GF-D8 (cell line): ENCODE measurements at regions not wholly inside any gene's neighbourhood (a gene's known extent, or its start where the extent isn't known, plus 50 kb on each side); places are given as distances from the start of the nearest gene placed in this dataset.
"Not testable (repeated sequence)": the region's sequence is repeated elsewhere in the genome, so short reads cannot be mapped to it uniquely, and the experiment has no call there.

Experiments used
- DNase-seq: peaks from one replicate; lab custom pipeline; 2025; lab: John Stamatoyannopoulos, UW

DNA sequence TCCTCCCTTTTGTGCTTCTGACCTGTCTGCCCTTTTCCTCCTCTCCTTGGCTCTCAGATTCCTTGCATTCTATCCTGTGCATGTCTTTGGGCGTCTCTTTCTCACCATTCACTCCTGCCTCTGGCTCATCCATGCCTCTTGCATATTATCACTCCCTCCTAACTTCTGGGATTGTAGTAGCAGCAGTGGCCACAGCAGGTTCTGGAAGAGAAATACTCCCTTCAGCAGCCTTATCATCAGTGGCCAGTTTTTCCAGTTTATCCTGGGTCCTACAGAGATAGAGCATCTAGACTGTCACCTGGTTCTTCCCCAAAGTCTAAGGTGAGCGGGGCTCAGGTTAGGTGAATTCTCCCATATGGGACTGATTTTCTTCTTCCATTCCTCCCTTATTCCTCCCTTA lies 354.0 kb upstream of the CCL2 start:
- DNase-seq = no peak

DNA sequence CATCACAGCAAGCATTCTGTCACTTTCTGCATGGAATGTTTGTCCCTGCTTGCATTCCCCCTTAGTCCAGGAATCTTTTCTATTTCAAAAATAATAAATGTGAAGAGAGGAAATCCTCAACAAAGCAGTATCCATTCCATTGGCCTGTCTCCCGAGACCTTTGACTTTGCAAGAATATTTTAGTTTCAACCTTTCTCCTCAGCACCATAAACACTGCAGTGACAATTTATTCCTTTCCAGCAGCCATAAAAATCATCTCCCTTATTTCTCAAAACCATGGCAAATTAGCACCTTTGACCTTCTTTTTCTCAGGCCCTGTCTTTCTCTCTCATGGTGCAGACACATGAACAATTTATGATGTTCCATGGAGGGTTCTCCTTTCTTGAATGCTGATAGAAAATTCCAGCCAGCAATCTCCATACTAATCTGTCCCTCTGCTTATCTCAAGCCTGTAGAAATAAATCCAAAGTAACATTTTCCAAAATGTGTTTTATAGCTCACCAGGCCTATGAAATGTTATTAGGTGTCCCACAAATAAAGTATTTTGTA lies 352.1 kb upstream of the CCL2 start:
- DNase-seq = no peak

GRCh38 chr17:33904476-33904875 lies 350.6 kb upstream of the CCL2 start:
- no peak for DNase-seq

DNA sequence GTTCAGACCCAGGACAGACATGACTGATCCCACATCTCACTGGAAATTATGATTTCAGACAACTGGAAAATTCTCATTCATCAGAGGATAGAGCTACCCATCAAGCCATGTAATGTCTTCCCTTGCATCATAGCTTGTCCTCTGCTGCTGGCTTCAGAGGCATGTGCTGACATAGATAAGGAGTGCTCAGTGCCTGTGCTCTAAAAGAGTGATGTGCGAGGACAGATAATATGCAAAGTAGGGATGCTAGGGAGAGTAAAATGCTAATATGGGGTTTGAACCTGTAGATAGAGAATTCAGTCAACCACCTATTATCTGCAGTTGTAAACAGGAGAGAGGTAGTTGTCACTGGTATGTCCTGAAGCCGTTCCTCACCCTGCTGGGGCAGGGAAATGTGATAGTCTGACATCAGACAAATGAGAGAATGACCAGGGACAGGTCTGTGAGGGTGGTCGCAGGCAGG lies 349.7 kb upstream of the CCL2 start:
- no peak for DNase-seq

DNA sequence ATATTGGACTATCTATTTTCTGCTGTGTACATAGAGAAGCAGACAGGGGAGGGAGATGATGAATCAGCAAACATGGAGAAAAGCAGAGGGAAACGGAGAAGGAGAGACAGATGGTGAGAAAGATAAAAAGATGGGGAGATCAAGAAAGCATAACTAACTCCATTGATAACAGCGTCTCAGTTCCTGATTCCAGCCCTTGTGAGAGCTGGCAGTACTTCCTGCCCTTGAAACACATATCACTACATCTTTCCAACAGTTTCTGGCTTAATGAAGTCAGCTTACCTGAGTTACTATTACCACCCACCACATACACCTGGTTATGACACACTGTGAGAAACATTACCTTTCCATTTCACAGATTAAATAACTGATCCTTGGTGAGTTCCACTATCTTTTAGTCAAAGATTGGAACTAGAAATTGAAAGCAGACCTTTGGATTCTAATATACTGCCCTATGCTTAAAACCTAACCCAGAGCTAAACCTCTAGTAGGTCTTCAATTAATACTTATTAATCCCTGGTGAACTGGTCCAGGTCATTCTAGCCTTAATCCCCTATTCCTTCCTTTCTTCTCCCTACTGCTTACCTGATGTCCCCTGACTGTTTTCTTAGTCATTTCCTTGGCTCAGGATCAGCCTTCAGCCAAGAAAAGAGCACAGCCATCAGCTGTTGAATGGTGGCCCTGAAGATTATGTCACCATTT lies 346.6 kb upstream of the CCL2 start:
- DNase-seq = no peak

- DNase-seq = no peak
Measured at GRCh38 chr17:33910200-33910857, 344.8 kb upstream of the CCL2 start.

DNA sequence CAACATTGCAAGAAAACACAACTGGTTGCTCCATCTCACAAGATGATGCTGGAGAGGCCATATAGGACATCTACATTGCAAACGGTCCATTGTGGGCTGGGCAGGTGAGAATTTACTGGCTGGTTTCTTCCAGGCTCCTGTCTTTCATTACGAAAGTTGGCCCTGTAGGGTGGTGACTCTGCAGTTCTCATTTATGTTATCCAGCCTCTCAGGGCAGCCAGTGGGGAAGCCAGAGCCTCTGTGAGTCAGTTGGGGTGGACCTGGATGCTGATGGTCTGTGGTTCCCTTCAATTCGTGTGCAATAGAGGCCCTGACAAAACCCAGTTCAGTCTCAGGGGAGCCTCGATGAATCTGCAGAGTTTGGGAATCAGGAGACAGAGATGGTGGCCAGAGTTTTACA lies 341.0 kb upstream of the CCL2 start:
- DNase-seq = no peak

DNA sequence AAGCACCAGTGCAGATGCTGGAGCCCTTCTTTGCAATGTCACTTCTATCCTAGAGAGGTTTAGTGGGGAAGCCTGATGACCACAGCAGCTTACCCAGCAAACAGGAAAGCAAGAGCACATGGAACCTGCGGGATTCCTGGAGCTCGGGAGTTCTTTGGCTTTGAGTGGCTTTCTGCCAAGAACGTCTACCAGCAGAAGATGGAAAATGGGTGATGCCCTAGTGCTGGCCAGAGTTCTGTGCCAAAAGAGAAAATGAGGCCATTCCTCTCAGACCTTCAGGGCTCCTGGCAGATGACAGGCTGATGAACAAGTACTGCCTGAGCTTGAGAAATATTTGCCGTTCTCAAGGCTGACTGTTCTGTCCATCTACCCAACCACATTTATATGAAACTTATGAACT lies 332.1 kb upstream of the CCL2 start:
- DNase-seq = no peak

DNA sequence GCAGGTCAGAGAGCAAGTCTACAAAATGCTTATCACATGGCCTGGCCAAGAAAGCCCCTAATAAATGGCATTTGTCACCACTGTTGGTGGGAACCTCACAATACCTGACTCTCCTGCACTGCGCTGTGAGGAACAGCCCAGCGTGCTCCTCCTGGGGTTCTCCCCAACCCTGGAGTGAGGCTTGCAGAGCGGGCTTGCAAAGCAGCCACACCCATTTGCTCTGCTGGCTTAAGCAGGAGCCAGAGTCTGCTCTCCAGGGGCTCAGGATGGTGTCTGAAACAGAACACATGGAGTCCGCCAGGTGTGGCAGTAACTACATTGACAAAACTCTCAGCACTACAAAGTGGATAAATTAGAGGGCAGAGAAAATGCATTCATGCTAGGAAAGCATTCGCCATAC lies 331.0 kb upstream of the CCL2 start:
- DNase-seq = no peak

DNA sequence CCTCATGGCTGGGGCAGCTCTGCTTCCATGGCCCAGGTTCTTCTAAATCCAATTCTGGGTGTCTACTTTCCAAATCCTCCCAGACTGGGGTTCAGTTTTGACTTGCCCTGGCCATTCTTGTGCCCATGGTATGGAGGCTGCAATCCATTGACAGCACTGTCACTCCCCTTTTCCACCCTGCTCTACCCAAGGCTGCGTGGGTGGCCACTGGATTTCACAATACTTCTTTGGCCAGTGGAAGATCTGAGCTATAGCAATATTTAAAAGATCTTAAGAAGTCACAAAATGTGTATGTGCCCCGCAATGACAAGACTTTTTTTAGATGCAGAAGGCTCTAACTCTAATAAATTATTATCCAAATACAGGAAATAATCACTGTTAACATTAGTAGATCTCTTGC lies 329.4 kb upstream of the CCL2 start:
- DNase-seq = no peak

GRCh38 chr17:33927732-33928133 lies 327.4 kb upstream of the CCL2 start:
- no peak for DNase-seq

- DNase-seq = no peak
Measured at GRCh38 chr17:33929181-33929724, 325.8 kb upstream of the CCL2 start.

DNA sequence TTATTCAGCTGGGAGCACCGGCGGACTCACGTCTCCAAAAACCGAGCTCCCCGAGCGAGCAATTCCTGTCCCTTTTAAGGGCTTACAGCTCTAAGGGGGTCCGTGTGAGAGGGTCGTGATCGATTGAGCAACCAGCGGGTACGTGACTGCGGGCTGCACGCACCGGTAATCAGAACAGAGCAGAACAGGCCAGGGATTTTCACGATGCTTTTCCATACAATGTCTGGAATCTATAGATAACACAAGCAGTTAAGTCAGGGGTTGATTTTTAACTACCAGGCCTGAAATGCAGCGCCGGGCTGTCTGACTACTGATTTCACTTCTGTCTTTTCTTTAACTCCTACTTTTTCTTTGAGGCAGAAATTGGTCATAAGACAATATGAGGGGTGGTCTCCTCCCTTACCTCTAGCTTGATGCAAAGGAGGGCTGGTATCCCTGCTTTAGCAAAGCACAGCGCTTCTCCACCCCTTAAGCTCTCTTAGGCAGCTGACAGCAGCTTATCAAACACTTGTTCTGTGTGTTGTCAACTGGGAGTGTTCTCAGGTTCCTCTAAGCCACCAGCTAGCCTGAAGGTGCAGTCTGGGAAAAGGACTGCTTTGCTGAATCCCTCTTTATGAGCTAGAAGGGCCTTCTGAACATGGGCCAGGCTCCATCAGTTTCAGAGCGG lies 323.8 kb upstream of the CCL2 start:
- DNase-seq = not testable (repeated sequence)

DNA sequence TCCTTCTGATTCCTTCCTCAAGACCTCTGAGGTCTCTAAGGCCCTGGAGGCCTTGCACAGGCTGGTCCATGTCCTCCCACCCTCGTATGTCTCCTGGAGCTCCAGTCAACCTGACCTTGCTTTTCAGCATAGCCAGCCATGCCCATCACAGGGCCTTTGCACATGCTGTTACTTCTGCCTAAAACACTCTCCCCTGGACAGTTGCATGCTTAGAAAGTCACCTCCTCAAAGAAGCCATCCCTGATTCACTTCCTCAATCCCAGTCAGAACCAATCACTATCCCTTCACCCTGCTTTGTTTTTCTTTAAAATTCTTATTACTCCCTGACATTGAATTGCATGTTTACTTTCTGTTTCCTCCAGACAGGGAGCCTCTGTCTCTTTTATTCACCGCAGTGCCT lies 322.1 kb upstream of the CCL2 start:
- no peak for DNase-seq

- no peak for DNase-seq
Measured at GRCh38 chr17:33933576-33933975, 321.5 kb upstream of the CCL2 start.

GRCh38 chr17:33934696-33935095 lies 320.4 kb upstream of the CCL2 start:
- no peak for DNase-seq

DNA sequence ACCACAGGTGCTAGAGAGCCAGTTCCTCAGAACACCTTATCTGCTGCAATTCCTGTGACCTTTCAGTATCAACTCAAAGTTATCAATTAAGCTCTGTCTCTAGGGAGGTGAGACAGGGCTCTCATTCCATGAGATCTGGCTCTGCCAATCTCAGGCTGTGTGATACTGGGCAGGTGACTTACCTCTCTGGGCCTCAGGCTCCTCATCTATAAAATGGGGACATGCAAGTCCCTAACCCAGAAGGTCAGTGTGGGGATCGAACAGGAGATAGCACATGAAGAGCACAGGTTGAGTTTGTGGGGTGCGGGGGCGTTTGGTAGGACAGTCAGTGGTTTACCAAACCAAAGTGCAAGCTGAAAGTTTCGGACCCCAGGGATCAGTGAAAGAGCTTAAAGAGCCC lies 319.3 kb upstream of the CCL2 start:
- no peak for DNase-seq

DNA sequence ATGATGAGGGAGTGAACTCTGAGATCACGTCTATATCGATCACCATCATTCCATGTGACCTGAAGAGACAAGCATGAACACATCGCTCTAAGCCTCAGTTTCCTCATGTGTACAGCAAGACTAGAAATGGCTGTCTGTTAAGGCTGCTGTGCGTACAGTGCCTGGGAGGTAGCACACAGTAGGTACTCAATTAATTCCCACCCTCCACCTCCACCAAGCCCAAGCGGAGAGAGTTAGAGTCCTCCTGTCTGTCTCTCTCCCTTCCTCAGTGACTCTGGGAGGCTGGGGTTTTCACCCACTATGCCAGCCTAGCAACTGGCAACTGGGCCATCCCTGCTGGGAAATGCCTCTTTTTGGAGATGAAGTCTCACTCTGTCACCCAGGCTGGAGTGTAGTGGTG lies 318.3 kb upstream of the CCL2 start:
- DNase-seq = no peak

GRCh38 chr17:33939959-33940358 lies 315.1 kb upstream of the CCL2 start:
- DNase-seq = no peak

DNA sequence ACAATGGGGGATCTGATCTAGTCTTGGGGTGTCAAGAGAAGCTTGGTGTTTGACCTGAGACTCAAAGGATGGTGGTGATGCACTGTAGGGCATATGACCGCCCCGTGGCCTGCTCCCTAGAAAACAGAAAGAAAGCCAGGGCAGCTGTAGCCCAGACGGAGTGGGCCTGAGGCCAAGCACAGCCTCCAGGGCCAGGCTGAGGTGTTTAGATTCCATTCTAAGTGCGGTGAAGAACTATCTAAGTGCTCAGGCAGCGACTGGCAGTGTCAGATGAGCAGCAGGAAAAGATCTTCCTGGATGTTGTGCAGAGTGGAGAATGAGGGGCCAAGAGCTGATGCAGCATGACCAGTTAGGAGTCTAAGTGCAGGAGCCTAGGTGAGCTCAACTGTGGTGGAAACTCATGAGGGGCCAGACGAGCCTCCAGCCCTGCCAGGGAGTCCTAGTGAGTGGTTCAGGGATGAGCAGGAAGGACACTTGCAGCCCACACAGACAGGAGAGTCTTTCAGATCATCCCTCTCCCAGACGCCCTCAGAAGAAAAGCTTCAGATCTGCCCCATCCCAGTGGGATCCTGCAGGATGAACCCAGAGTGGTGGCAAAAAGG lies 314.2 kb upstream of the CCL2 start:
- DNase-seq = no peak

GRCh38 chr17:33941744-33942143 lies 313.3 kb upstream of the CCL2 start:
- no peak for DNase-seq

DNA sequence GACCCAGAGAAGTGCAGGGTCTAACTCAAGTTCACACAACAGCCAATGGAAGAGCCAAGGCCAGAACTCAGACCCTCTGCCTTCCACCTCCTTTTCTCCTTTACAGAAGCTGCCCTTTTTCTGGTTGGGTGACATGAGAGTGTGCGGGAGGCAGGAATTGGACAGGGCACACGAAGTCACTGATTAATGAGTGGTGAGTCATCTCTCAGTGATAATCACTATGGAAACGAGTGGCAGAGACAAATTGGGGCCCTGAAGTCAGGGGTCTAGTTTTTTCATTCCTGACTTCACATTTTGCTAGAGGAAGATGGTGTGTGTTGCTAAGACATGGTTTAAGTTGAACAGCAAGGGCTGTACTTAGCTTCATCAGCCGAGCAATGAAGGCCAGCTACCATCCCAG lies 312.7 kb upstream of the CCL2 start:
- no peak for DNase-seq
